GM12878 (cell line): ENCODE measurements at regions not wholly inside any gene's neighbourhood (a gene's known extent, or its start where the extent isn't known, plus 50 kb on each side); places are given as distances from the start of the nearest gene placed in this dataset.

ENCODE experiments used
- ATAC-seq: fragments of 200-7000 bp; cut with Tn5 transposase; 3 replicates; pipeline ENCODE4 v1.9.1; 2020; ENCODE audit warnings: mild to moderate bottlenecking, moderate library complexity
- BruUV-seq: library from RNA; stranded (reverse); fragments of 400-500 nt; replicated peaks from 2 replicates; lab custom pipeline; 2021; lab: Mats Ljungman, UMichigan
- CTCF ChIA-PET: fragments of 300-600 bp; sonication (Branson Sonifier 250); formaldehyde crosslinking; extraction: SDS; loops from one replicate; lab custom pipeline; 2021; ENCODE audit warnings: inconsistent platforms; lab: Yijun Ruan, JAX
- POLR2A ChIA-PET: fragments of 350-600 bp; formaldehyde crosslinking; extraction: SDS; loops from one replicate; lab custom pipeline; 2021; ENCODE audit warnings: inconsistent platforms; lab: Charles Lee
- RAD21 ChIA-PET: fragments of 300-600 bp; sonication (Branson Sonifier 250); formaldehyde crosslinking; loops from one replicate; lab custom pipeline; 2023; ENCODE audit warnings: antibody characterized with exemption; ENCODE audit not compliant: unreplicated experiment; lab: Charles Lee
- SMC1A ChIA-PET: fragments of 300-600 bp; sonication (Branson Sonifier 250); formaldehyde crosslinking; loops from one replicate; lab custom pipeline; 2023; ENCODE audit not compliant: unreplicated experiment, uncharacterized antibody; lab: Charles Lee
- DNase-seq: peaks from one replicate; pipeline ENCODE4 v3.0.0-alpha.2; 2011; ENCODE audit warnings: low read depth, low spot score
- FAIRE-seq: peaks from 3 replicates; lab custom pipeline; 2011; peaks lifted over from hg19 to GRCh38; lab: Jason Lieb, UNC
- H2AFZ ChIP-seq: 2 replicates; pipeline ENCODE4 v1.6.0; 2011; ENCODE audit warnings: low read depth, low read length, control low read depth; ENCODE audit not compliant: control insufficient read depth
- H3K27ac ChIP-seq: 2 replicates; pipeline ENCODE4 v1.5.1; 2011; ENCODE audit warnings: control low read depth; ENCODE audit not compliant: control insufficient read depth, insufficient read depth
- H3K27me3 ChIP-seq, 2 experiments: replicated peaks in 1 of 2; 2 replicates each; pipeline versions ENCODE4 v1.6.0 to v1.6.1; 2011; ENCODE audit warnings: low read length in 1 of 2; ENCODE audit not compliant: control insufficient read depth in 2 of 2, insufficient read depth in 2 of 2
- H3K36me3 ChIP-seq, 2 experiments: 2 replicates each; pipeline ENCODE4 v1.5.1; 2011; ENCODE audit warnings: low read length in 1 of 2; ENCODE audit not compliant: control insufficient read depth in 2 of 2, insufficient read depth in 2 of 2
- H3K4me1 ChIP-seq: 2 replicates; pipeline ENCODE4 v1.6.1; 2011; ENCODE audit warnings: mild to moderate bottlenecking, low read length, moderate library complexity, mixed read lengths; ENCODE audit not compliant: control insufficient read depth, insufficient read depth
- H3K4me2 ChIP-seq: 2 replicates; pipeline ENCODE4 v1.6.0; 2011; ENCODE audit warnings: control low read depth; ENCODE audit not compliant: control insufficient read depth, insufficient read depth
- H3K4me3 ChIP-seq: fragments of 200-600 bp; sonication (generic); 2 replicates; pipeline ENCODE4 v1.5.1; 2016
- H3K79me2 ChIP-seq: 2 replicates; pipeline ENCODE4 v1.6.0; 2011; ENCODE audit warnings: low read length; ENCODE audit not compliant: control insufficient read depth, insufficient read depth
- H3K9ac ChIP-seq: 2 replicates; pipeline ENCODE4 v1.8.0; 2011; ENCODE audit warnings: low read length, control low read depth, mixed read lengths; ENCODE audit not compliant: control insufficient read depth, insufficient read depth
- H3K9me3 ChIP-seq: replicated peaks from 3 replicates; pipeline ENCODE4 v1.5.1; 2011; ENCODE audit warnings: mild to moderate bottlenecking, low read length; ENCODE audit not compliant: control insufficient read depth, insufficient read depth
- H4K20me1 ChIP-seq: 2 replicates; pipeline ENCODE4 v1.6.0; 2011; ENCODE audit not compliant: control insufficient read depth, insufficient read depth
- ESRRA ChIP-seq: IDR thresholded peaks from 2 replicates; pipeline ENCODE4 v1.6.1; 2012; ENCODE audit warnings: mild to moderate bottlenecking, low read length, improper control_type of control experiment
- NR2C1 ChIP-seq: fragments of 450-650 bp; IDR thresholded peaks from 2 replicates; pipeline ENCODE4 v1.6.1; 2017; ENCODE audit warnings: antibody characterized with exemption, mild to moderate bottlenecking, moderate library complexity
- PML ChIP-seq: IDR thresholded peaks from 2 replicates; pipeline ENCODE4 v1.6.1; 2012; ENCODE audit warnings: low read length, inconsistent platforms
- RFX5 ChIP-seq: IDR thresholded peaks from 2 replicates; pipeline ENCODE4 v1.6.1; 2011; ENCODE audit warnings: low read depth, low read length, improper control_type of control experiment
- SIN3A ChIP-seq: IDR thresholded peaks from 2 replicates; pipeline ENCODE4 v1.6.1; 2012; ENCODE audit warnings: low read depth, low read length, improper control_type of control experiment
- STAT1 ChIP-seq: fragments of 450-650 bp; conservative IDR thresholded peaks from 2 replicates; pipeline ENCODE4 v1.6.1; 2014; ENCODE audit warnings: antibody characterized with exemption, mild to moderate bottlenecking
- SUPT20H ChIP-seq: IDR thresholded peaks from 2 replicates; pipeline ENCODE4 v1.6.1; 2011; ENCODE audit warnings: low read depth, mild to moderate bottlenecking, low read length, moderate library complexity, borderline replicate concordance; ENCODE audit not compliant: control insufficient read depth
- YBX1 ChIP-seq: fragments of 450-650 bp; IDR thresholded peaks from 2 replicates; pipeline ENCODE4 v1.6.1; 2016; ENCODE audit warnings: antibody characterized with exemption
- WGBS: methylation state at CpG from one replicate; pipeline ENCODE4 v1.1.6; 2016; ENCODE audit warnings: low lambda C conversion rate; ENCODE audit not compliant: insufficient replicate concordance, insufficient coverage; ENCODE audit errors: missing lambda C conversion rate; 5-methylcytosine and 5-hydroxymethylcytosine counted together
- in situ Hi-C: fragments of 300-500 bp; cut with MboI; formaldehyde crosslinking; loops from 9 replicates; pipeline ENCODE4 v1.14.3; 2018; ENCODE audit warnings: mixed read lengths
- intact Hi-C: fragments of 100-400 bp; cut with micrococcal nuclease; formaldehyde crosslinking; loops from one replicate; pipeline ENCODE4 v1.14.2; 2022; ENCODE audit not compliant: unreplicated experiment
- TF ChIP-seq, protein P1 (sequence below): fragments of 150-350 bp; IDR thresholded peaks from 2 replicates; pipeline ENCODE4 v1.6.1; 2016; ENCODE audit warnings: low read depth, low read length
- TF ChIP-seq, protein P2 (sequence below): fragments of 450-650 bp; IDR thresholded peaks from 2 replicates; pipeline ENCODE4 v1.6.1; 2017; ENCODE audit warnings: low read depth, mild to moderate bottlenecking, moderate library complexity
- TF ChIP-seq, protein P3 (sequence below): fragments of 450-650 bp; conservative IDR thresholded peaks from 2 replicates; pipeline ENCODE4 v1.6.1; 2017; ENCODE audit warnings: mild to moderate bottlenecking, moderate library complexity

DNA sequence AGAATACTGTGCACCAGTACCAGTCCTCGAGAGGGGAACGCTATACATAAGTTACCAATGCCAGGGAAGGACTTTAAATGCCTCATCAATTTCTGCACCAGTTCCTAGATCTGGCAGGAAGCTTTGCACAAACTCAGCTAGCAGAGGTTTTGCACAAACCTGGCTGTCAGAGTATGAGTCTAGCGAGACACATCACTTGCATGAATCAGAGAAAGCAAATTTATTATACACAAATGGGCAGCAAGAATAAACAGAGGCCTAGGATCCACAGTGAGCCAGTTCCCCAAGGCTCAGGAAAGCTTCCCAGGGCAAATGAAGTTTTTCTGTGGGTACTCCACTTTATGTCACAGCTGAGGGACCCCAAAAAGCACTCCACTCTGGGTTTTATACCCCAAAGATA, 523.5 kb downstream of the CFAP47 start (continued):
- TF ChIP-seq, protein P1, sequence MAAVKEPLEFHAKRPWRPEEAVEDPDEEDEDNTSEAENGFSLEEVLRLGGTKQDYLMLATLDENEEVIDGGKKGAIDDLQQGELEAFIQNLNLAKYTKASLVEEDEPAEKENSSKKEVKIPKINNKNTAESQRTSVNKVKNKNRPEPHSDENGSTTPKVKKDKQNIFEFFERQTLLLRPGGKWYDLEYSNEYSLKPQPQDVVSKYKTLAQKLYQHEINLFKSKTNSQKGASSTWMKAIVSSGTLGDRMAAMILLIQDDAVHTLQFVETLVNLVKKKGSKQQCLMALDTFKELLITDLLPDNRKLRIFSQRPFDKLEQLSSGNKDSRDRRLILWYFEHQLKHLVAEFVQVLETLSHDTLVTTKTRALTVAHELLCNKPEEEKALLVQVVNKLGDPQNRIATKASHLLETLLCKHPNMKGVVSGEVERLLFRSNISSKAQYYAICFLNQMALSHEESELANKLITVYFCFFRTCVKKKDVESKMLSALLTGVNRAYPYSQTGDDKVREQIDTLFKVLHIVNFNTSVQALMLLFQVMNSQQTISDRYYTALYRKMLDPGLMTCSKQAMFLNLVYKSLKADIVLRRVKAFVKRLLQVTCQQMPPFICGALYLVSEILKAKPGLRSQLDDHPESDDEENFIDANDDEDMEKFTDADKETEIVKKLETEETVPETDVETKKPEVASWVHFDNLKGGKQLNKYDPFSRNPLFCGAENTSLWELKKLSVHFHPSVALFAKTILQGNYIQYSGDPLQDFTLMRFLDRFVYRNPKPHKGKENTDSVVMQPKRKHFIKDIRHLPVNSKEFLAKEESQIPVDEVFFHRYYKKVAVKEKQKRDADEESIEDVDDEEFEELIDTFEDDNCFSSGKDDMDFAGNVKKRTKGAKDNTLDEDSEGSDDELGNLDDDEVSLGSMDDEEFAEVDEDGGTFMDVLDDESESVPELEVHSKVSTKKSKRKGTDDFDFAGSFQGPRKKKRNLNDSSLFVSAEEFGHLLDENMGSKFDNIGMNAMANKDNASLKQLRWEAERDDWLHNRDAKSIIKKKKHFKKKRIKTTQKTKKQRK = no peak

DNA sequence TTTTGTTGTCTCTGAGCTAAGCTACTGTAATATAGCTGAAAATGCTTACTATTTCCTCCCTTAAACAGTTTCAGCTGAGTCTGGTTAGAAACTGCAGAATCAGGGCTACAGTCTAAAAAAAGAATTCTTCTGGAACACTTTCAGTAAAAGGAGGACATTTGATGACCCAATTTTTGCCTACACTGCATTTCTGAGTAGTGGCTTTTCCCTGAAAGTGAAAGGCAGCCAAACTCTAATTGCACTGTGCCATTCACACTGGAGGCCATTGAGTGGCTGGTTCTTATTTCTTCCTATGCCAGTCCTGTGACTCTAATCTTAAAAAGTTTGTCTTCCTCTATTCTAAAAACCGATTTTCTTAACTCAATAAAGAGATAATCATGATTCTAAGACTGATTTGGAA, 526.0 kb downstream of the CFAP47 start:
- no peaks in the 10 kb centered on the region for H3K9me3 ChIP-seq
- SMC1A ChIA-PET = no interaction called here
- CTCF ChIA-PET = no interaction called here
- no peak overlapping the region for H3K9ac ChIP-seq
- WGBS = 0% methylated on average over 1 of the region's 1 CpG
- RAD21 ChIA-PET = no interaction called here
- in situ Hi-C loops (no loop called here), intact Hi-C loops (no loop called here)
- no peak overlapping the region for H3K27ac ChIP-seq
- FAIRE-seq (no peak), ATAC-seq (no peak), DNase-seq (no peak)
- no peaks in the 10 kb centered on the region for H3K4me1 ChIP-seq
- H3K27me3 ChIP-seq = no peaks in the 10 kb centered on the region
- no peaks in the 10 kb centered on the region for H4K20me1 ChIP-seq
- POLR2A ChIA-PET = no interaction called here
- H3K36me3 ChIP-seq = no peaks in the 10 kb centered on the region
- BruUV-seq = no TSS peak
- H3K79me2 ChIP-seq = no peaks in the 10 kb centered on the region
- no peak overlapping the region for H3K4me2 ChIP-seq
- H2AFZ ChIP-seq = no peak overlapping the region
- no peak overlapping the region for H3K4me3 ChIP-seq
- TF ChIP-seq STAT1 (no peak), RFX5 (no peak), NR2C1 (no peak), YBX1 (no peak), SIN3A (no peak), ESRRA (no peak), SUPT20H (no peak), PML (no peak)
- TF ChIP-seq, protein P2, sequence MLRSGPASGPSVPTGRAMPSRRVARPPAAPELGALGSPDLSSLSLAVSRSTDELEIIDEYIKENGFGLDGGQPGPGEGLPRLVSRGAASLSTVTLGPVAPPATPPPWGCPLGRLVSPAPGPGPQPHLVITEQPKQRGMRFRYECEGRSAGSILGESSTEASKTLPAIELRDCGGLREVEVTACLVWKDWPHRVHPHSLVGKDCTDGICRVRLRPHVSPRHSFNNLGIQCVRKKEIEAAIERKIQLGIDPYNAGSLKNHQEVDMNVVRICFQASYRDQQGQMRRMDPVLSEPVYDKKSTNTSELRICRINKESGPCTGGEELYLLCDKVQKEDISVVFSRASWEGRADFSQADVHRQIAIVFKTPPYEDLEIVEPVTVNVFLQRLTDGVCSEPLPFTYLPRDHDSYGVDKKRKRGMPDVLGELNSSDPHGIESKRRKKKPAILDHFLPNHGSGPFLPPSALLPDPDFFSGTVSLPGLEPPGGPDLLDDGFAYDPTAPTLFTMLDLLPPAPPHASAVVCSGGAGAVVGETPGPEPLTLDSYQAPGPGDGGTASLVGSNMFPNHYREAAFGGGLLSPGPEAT = no peak
- TF ChIP-seq, protein P1 = no peak
- TF ChIP-seq, protein P3, sequence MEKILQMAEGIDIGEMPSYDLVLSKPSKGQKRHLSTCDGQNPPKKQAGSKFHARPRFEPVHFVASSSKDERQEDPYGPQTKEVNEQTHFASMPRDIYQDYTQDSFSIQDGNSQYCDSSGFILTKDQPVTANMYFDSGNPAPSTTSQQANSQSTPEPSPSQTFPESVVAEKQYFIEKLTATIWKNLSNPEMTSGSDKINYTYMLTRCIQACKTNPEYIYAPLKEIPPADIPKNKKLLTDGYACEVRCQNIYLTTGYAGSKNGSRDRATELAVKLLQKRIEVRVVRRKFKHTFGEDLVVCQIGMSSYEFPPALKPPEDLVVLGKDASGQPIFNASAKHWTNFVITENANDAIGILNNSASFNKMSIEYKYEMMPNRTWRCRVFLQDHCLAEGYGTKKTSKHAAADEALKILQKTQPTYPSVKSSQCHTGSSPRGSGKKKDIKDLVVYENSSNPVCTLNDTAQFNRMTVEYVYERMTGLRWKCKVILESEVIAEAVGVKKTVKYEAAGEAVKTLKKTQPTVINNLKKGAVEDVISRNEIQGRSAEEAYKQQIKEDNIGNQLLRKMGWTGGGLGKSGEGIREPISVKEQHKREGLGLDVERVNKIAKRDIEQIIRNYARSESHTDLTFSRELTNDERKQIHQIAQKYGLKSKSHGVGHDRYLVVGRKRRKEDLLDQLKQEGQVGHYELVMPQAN = no peak
